ENCODE measurements at regions not wholly inside any gene's neighbourhood (a gene's known extent, or its start where the extent isn't known, plus 50 kb on each side); places are given as distances from the start of the nearest gene placed in this dataset.

- DNase-seq = no peak
Measured at GRCh38 chr9:115373710-115374045, 255.7 kb upstream of the TNC start.

GRCh38 chr9:115374724-115375268 is 256.8 kb upstream of the TNC start:
- no peak for DNase-seq

- no peak for DNase-seq
Measured at GRCh38 chr9:115378241-115378640, 260.3 kb upstream of the TNC start.

- no peak for DNase-seq
Measured at GRCh38 chr9:115378758-115379157, 260.8 kb upstream of the TNC start.

- no peak for DNase-seq
Measured at GRCh38 chr9:115379719-115380118, 261.8 kb upstream of the TNC start.

- no peak for DNase-seq
Measured at GRCh38 chr9:115382865-115383264, 264.9 kb upstream of the TNC start.

- DNase-seq = no peak
Measured at GRCh38 chr9:115385383-115386122, 267.6 kb upstream of the TNC start.

GRCh38 chr9:115386963-115387770 is 269.2 kb upstream of the TNC start:
- no peak for DNase-seq

- no peak for DNase-seq
Measured at GRCh38 chr9:115391168-115391825, 273.3 kb upstream of the TNC start.

GRCh38 chr9:115393976-115394775 is 276.2 kb upstream of the TNC start:
- no peak for DNase-seq

GRCh38 chr9:115395511-115396021 is 277.6 kb upstream of the TNC start:
- no peak for DNase-seq

GRCh38 chr9:115396071-115396529 is 278.1 kb upstream of the TNC start:
- no peak for DNase-seq

- no peak for DNase-seq
Measured at GRCh38 chr9:115397591-115398312, 279.8 kb upstream of the TNC start.

GRCh38 chr9:115398313-115398650 is 280.3 kb upstream of the TNC start:
- no peak for DNase-seq

GRCh38 chr9:115398996-115399395 is 281.0 kb upstream of the TNC start:
- DNase-seq = no peak

- DNase-seq = no peak
Measured at GRCh38 chr9:115400796-115401195, 282.8 kb upstream of the TNC start.

- no peak for DNase-seq
Measured at GRCh38 chr9:115401756-115402327, 283.9 kb upstream of the TNC start.

GRCh38 chr9:115403753-115404152 is 285.8 kb upstream of the TNC start:
- DNase-seq = no peak

GRCh38 chr9:115404311-115404710 is 286.4 kb upstream of the TNC start:
- no peak for DNase-seq

- no peak for DNase-seq
Measured at GRCh38 chr9:115411516-115411915, 293.6 kb upstream of the TNC start.

- no peak for DNase-seq
Measured at GRCh38 chr9:115411993-115412452, 294.1 kb upstream of the TNC start.
